ENCODE measurements at regions not wholly inside any gene's neighbourhood (a gene's known extent, or its start where the extent isn't known, plus 50 kb on each side); places are given as distances from the start of the nearest gene placed in this dataset.

DNA sequence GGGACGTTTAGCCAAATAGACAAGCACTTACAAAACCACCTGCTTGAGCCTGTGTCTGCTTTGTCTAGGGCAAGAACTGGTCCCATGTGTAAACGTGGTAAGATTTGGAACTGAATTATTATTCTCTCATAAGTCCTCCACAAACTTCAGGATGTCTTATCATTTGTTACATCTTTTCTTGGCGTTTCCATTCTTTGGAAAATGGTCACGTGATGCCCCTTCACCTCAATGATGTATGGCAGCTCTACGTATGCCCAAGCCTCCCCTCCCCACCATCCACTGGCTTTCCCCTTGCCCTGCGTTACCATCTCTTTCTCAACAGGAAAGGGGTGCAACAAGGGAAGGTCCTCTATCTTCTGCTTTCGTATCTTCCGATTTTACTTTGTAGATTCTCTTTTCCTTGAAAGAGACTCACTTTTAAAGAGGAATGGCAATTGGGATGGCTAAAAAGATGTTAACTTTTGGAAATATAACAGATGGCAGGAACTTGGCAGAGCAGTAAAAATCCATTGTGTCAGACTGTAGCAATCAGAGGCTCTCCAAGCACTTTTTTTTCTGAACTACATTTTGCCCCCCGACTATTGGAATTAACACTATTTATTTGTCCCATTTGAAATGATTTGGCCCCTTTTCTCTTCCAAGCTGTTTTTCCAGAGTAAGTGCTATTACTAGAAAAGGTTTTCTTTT is 117.6 kb downstream of the FAT3 start:
- Mint-ChIP-seq H3K27me3 (peaks cover 1% of the 10 kb centered on the region), H3K4me3 (no peak overlapping the region), H3K9me3 (peaks cover 2 to 8% (median 3%) of the 10 kb centered on the region in 3 donors), H3K27ac (no peak overlapping the region), H3K36me3 (no peaks in the 10 kb centered on the region), H3K4me1 (no peaks in the 10 kb centered on the region)

DNA sequence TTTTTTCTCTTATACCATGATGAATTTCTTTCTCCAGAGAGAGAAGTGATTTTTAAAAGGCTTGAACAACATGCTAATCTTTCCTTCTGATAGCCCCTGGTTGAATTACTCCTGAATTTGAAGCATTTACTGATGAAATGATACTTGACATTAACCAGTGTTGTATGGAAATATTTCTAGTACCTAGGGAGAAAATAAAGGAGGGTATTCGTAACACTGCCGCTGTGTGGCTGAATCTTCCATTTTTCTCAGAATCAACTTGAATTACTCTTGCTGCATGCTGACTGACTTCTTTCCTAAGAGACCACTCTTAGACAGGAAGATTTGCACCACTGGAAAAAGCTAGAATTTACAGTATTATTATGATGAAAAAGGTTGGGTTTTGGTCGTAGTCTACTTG is 118.3 kb downstream of the FAT3 start:
- Mint-ChIP-seq H3K4me3 (no peak overlapping the region), H3K4me1 (no peaks in the 10 kb centered on the region), H3K36me3 (no peaks in the 10 kb centered on the region), H3K27me3 (peaks cover 1% of the 10 kb centered on the region), H3K27ac (no peak overlapping the region), H3K9me3 (peaks cover 2 to 8% (median 3%) of the 10 kb centered on the region in 3 donors)

- H3K36me3 Mint-ChIP-seq, result no peaks in the 10 kb centered on the region
These were observed 121.6 kb downstream of the FAT3 start for GRCh38 chr11:92346220-92346619.

GRCh38 chr11:92347454-92347853 is 122.8 kb downstream of the FAT3 start:
- no peaks in the 10 kb centered on the region for H3K4me1 Mint-ChIP-seq
- no peaks in the 10 kb centered on the region for H3K9me3 Mint-ChIP-seq
- H3K4me3 Mint-ChIP-seq, result no peak overlapping the region
- no peaks in the 10 kb centered on the region for H3K27me3 Mint-ChIP-seq
- H3K36me3 Mint-ChIP-seq, result no peaks in the 10 kb centered on the region
- no peak overlapping the region for H3K27ac Mint-ChIP-seq

More at GRCh38 chr11:92346220-92346619, 121.6 kb downstream of the FAT3 start:
- no peaks in the 10 kb centered on the region for H3K27me3 Mint-ChIP-seq
- peaks cover 0 to 3% (median 3%) of the 10 kb centered on the region in 3 donors for H3K9me3 Mint-ChIP-seq
- H3K4me3 Mint-ChIP-seq, result no peak overlapping the region
- H3K27ac Mint-ChIP-seq, result no peak overlapping the region
- no peaks in the 10 kb centered on the region for H3K4me1 Mint-ChIP-seq

DNA sequence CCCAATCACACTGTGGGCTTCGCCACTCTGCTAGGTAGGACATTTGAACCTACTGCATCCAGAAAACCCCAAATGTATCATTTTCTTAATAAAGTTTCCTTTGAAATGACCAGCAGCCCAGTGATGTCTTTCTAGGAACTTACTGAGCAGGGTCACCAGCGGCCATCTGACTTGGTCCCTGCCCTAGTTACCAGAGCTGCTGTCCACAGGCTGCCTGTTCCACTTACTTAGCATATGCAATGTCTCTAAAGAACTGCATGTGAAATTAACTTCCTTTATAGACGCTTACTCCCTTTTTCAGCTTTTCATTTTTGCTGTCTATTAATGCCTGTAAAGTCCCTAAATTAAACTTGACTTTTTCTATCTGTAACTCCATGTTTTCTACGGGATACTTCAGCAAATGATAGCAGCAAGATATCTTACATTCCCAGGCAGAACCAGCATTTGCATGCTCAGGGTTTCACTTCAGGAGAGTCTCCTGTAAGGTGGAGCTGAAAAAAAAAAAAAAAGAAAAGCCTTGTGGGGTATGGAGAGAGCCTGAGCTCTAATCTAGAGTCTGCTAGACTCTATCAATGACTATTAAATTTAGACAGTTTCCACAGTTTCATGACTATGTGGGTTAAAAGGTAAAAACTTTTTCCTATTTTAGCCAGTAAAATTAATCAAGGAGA is 125.0 kb downstream of the FAT3 start:
- Mint-ChIP-seq H3K27me3 (no peaks in the 10 kb centered on the region), H3K4me1 (no peaks in the 10 kb centered on the region), H3K4me3 (no peak overlapping the region), H3K36me3 (no peaks in the 10 kb centered on the region), H3K27ac (no peak overlapping the region), H3K9me3 (peaks cover 0 to 3% (median 0%) of the 10 kb centered on the region in 3 donors)

DNA sequence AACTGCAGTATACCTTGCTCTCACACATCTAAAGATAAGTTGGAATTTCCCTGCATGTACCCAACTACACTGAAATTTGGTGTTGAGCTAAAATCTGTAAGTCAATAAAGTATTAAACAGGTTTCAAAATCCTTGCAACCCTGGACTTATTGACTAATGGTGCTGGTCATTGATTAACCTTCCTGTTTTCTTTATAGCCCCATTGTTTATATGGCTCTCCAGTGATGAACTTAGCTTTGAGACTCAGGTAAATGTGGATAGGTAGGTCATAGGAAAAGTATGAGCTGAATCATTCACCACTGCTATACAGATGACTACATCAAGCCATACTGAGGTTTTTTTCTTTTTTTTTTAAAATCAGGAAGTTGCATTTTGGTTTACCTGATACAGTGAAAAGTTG is 132.7 kb downstream of the FAT3 start:
- Mint-ChIP-seq H3K27ac (no peak overlapping the region), H3K36me3 (no peaks in the 10 kb centered on the region), H3K9me3 (peaks cover 0 to 13% (median 2%) of the 10 kb centered on the region in 3 donors), H3K27me3 (no peaks in the 10 kb centered on the region), H3K4me1 (no peaks in the 10 kb centered on the region), H3K4me3 (no peak overlapping the region)

GRCh38 chr11:92357841-92358240 is 133.2 kb downstream of the FAT3 start:
- H3K27me3 Mint-ChIP-seq, result no peaks in the 10 kb centered on the region
- H3K4me3 Mint-ChIP-seq, result no peak overlapping the region
- H3K27ac Mint-ChIP-seq, result no peak overlapping the region
- no peaks in the 10 kb centered on the region for H3K4me1 Mint-ChIP-seq
- H3K9me3 Mint-ChIP-seq, result peaks cover 0 to 13% (median 2%) of the 10 kb centered on the region in 3 donors
- no peaks in the 10 kb centered on the region for H3K36me3 Mint-ChIP-seq

DNA sequence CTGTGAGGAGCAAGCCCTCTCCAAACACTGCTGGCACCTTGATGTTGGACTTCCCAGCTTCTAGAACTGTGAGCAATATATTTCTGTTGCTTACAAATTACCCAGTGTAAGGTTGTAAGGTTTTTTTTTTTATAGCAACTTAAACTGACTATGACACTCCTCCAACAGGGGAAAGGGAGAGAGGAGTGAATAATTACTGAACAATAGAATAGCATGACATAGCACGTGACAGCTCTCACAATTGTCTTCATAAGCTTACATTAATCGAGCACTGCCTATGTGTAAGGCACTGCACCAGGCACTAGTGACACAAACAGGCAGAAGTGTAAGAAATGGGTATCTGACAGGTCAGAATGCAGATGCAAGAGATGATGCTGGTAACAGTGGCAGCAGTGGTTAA is 136.9 kb downstream of the FAT3 start:
- H3K4me1 Mint-ChIP-seq, result no peaks in the 10 kb centered on the region
- H3K36me3 Mint-ChIP-seq, result no peaks in the 10 kb centered on the region
- H3K9me3 Mint-ChIP-seq, result peaks cover 0 to 4% (median 2%) of the 10 kb centered on the region in 3 donors
- no peaks in the 10 kb centered on the region for H3K27me3 Mint-ChIP-seq
- H3K4me3 Mint-ChIP-seq, result no peak overlapping the region
- no peak overlapping the region for H3K27ac Mint-ChIP-seq

GRCh38 chr11:92362989-92363388 is 138.4 kb downstream of the FAT3 start:
- no peaks in the 10 kb centered on the region for H3K27me3 Mint-ChIP-seq
- H3K4me3 Mint-ChIP-seq, result no peak overlapping the region
- peaks cover 0 to 4% (median 2%) of the 10 kb centered on the region in 3 donors for H3K9me3 Mint-ChIP-seq
- no peak overlapping the region for H3K27ac Mint-ChIP-seq
- H3K36me3 Mint-ChIP-seq, result no peaks in the 10 kb centered on the region
- H3K4me1 Mint-ChIP-seq, result no peaks in the 10 kb centered on the region

- H3K27me3 Mint-ChIP-seq, result no peaks in the 10 kb centered on the region
- no peak overlapping the region for H3K27ac Mint-ChIP-seq
- H3K4me3 Mint-ChIP-seq, result no peak overlapping the region
- H3K4me1 Mint-ChIP-seq, result no peaks in the 10 kb centered on the region
- H3K36me3 Mint-ChIP-seq, result no peaks in the 10 kb centered on the region
- peaks cover 0 to 4% (median 1%) of the 10 kb centered on the region in 3 donors for H3K9me3 Mint-ChIP-seq
These were observed 139.6 kb downstream of the FAT3 start for GRCh38 chr11:92364177-92364576.

DNA sequence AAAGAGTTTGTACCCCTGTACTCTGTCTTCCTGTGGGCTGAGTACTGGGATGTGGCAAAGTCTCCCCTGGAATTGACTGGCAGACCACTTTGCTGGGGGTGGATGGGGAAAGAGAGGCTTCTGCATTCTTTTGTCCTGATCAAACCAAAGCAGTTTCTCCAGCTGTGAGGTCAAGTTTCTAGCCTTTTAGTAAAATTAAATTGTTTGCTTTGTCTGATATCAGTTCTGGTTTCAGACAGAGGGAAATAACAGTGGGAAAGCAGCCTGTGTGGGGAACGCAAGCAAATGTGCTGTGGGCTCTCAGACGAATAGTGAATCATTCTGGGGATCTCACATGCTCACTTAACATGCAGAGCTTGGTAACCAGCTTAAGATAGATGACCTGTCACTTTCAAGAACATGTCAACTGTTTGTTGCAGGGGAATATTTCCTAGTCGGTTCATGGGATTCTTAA is 151.6 kb downstream of the FAT3 start:
- Mint-ChIP-seq H3K4me3 (no peak overlapping the region), H3K36me3 (no peaks in the 10 kb centered on the region), H3K4me1 (no peaks in the 10 kb centered on the region), H3K9me3 (peaks cover 0 to 3% (median 0%) of the 10 kb centered on the region in 3 donors), H3K27ac (no peak overlapping the region), H3K27me3 (no peaks in the 10 kb centered on the region)

DNA sequence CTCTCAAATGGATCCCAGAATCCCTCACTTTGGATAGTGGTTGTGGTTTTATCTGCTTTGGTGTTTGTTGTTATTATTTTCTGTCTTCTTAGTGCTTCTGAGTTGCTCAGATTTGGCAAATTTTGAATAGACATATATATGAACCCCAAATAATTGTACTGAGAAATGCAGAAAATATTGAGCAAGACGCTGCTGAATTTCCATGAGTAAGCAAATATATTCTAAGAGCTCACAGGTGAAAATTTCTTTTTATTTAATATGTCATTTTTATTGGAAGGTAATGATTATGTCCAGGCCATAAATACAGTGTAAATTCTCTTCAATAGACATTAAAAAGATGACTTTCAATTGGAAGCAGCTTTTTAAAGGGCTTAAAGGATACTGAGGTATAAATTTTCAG is 152.1 kb downstream of the FAT3 start:
- Mint-ChIP-seq H3K9me3 (peaks cover 0 to 3% (median 0%) of the 10 kb centered on the region in 3 donors), H3K27ac (no peak overlapping the region), H3K36me3 (no peaks in the 10 kb centered on the region), H3K4me3 (no peak overlapping the region), H3K27me3 (no peaks in the 10 kb centered on the region), H3K4me1 (no peaks in the 10 kb centered on the region)

DNA sequence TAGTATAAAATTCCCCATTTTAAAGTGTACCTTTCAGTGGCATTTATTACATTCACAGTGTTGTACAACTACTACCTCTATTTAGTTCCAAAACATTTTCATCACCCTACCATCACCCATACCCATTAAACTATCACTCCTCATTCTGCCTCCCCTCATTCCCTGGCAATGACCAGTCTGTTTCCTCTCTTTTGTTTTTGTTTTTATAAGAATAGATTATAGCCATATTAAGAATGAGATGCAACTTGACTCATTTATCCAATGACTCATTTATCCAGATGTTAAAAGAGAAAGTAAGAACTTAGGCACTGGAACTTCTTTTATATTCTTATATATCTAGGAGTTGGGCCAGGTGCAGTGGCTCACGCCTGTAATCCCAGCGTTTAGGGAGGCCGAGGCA is 156.3 kb downstream of the FAT3 start:
- H3K9me3 Mint-ChIP-seq, result peaks cover 0 to 3% (median 2%) of the 10 kb centered on the region in 3 donors
- H3K36me3 Mint-ChIP-seq, result no peaks in the 10 kb centered on the region
- no peak overlapping the region for H3K4me3 Mint-ChIP-seq
- H3K27me3 Mint-ChIP-seq, result no peaks in the 10 kb centered on the region
- no peak overlapping the region for H3K27ac Mint-ChIP-seq
- no peaks in the 10 kb centered on the region for H3K4me1 Mint-ChIP-seq

DNA sequence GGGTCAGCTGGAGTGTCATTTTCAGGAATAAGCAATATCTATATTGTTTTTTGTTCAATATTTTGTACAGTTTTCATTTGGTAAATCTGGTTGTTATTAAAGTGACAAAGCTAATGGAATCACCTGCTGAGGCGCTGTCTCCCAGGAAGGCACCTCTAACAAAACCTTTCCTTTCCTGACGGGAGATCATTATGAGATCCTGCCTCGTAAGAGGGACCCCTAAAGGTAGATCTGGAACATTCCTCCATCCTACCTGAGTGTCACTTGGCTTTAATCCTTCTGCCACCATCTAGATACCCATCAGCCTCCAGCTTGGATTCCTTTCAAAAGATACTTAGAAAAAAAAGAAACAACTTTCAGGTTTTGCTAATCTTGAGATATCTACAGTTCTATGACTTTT is 157.7 kb downstream of the FAT3 start:
- no peak overlapping the region for H3K4me3 Mint-ChIP-seq
- no peaks in the 10 kb centered on the region for H3K27me3 Mint-ChIP-seq
- H3K27ac Mint-ChIP-seq, result no peak overlapping the region
- H3K36me3 Mint-ChIP-seq, result no peaks in the 10 kb centered on the region
- peaks cover 0 to 3% (median 2%) of the 10 kb centered on the region in 3 donors for H3K9me3 Mint-ChIP-seq
- no peaks in the 10 kb centered on the region for H3K4me1 Mint-ChIP-seq

- no peaks in the 10 kb centered on the region for H3K27me3 Mint-ChIP-seq
- H3K36me3 Mint-ChIP-seq, result no peaks in the 10 kb centered on the region
- H3K9me3 Mint-ChIP-seq, result peaks cover 0 to 3% (median 2%) of the 10 kb centered on the region in 3 donors
- no peak overlapping the region for H3K4me3 Mint-ChIP-seq
- no peaks in the 10 kb centered on the region for H3K4me1 Mint-ChIP-seq
- no peak overlapping the region for H3K27ac Mint-ChIP-seq
These were observed 158.8 kb downstream of the FAT3 start for GRCh38 chr11:92383430-92383829.

DNA sequence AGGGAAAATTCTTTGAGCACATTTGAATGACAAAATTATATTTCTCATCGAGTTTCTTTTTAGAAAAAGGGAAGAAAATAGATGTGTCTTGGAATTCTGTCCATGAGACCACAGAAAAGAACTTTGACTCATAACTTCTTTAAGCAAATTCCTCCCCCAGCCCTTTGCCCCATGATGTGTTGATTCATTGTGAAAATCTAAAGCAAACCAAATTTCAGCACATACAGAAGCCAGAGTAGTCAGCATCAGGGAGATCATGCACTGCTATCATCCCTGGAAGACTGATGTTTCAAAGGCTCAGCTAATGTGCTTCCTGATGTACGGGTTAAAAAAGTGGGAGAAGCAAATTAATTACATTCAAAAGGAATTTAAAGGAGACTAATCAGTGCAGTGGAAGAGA is 159.7 kb downstream of the FAT3 start:
- Mint-ChIP-seq H3K9me3 (peaks cover 0 to 3% (median 2%) of the 10 kb centered on the region in 3 donors), H3K27ac (no peak overlapping the region), H3K4me1 (no peaks in the 10 kb centered on the region), H3K4me3 (no peak overlapping the region), H3K36me3 (no peaks in the 10 kb centered on the region), H3K27me3 (no peaks in the 10 kb centered on the region)
